Transverse colon (tissue), 4 donors: ENCODE measurements at regions not wholly inside any gene's neighbourhood (a gene's known extent, or its start where the extent isn't known, plus 50 kb on each side); places are given as distances from the start of the nearest gene placed in this dataset.

ENCODE experiments used
- EP300 ChIP-seq: sonication (generic); formaldehyde crosslinking; IDR thresholded peaks from one replicate; pipeline ENCODE4 v1.6.1; 2017; ENCODE audit warnings: antibody characterized with exemption, low read depth
- POLR2A ChIP-seq: fragments of 450-650 bp; IDR thresholded peaks from one replicate; pipeline ENCODE4 v1.6.1; 2016; ENCODE audit warnings: antibody characterized with exemption, mild to moderate bottlenecking, moderate library complexity
- POLR2AphosphoS5 ChIP-seq, 3 donors: sonication (generic); formaldehyde crosslinking; IDR thresholded peaks; one replicate each; pipeline ENCODE4 v1.6.1; 2016; ENCODE audit warnings: antibody characterized with exemption in 3 of 3
- TF ChIP-seq, protein P1 (sequence below), 5 experiments: fragments of 200-600 bp in 3 of 5; fragments of 450-650 bp in 2 of 5; sonication (generic) in 3 of 5; IDR thresholded peaks; 1 replicate in 2 of 5; 2 replicates in 3 of 5; pipeline ENCODE4 v1.5.1; 2016 to 2017; ENCODE audit warnings: antibody characterized with exemption in 5 of 5, inconsistent platforms in 3 of 5, mild to moderate bottlenecking in 2 of 5, moderate library complexity in 1 of 5

DNA sequence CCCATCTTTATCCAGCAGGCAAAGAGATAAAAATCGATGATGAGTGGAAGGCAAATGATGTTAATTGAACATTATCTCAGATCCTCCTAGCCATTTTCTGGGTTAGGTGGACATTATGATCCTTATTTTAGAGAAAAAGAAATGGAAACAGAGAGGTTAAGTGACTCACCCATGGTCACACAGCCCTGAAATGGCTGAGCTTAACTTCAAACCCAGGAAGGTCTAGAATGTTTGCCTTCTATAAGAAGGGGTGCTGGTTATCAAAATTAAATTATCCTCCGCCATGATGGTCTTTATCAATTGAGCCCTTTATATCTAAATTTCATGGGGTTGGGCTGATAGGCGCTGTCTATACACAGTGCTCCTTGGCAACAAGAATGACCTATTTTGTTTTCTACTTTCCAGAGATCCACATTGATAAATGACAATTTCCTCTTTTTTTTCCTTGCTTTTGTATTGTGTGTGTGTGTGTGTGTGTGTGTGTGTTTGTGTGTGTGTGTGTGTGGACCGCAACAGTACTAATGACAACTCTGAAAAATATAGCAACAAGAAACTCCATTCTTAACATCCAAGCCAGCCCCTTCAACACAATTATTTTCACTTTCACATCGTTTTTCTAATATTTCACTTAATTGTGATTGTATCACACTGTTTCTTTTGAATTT, 571.9 kb downstream of the VRK1 start:
- TF ChIP-seq, protein P1, sequence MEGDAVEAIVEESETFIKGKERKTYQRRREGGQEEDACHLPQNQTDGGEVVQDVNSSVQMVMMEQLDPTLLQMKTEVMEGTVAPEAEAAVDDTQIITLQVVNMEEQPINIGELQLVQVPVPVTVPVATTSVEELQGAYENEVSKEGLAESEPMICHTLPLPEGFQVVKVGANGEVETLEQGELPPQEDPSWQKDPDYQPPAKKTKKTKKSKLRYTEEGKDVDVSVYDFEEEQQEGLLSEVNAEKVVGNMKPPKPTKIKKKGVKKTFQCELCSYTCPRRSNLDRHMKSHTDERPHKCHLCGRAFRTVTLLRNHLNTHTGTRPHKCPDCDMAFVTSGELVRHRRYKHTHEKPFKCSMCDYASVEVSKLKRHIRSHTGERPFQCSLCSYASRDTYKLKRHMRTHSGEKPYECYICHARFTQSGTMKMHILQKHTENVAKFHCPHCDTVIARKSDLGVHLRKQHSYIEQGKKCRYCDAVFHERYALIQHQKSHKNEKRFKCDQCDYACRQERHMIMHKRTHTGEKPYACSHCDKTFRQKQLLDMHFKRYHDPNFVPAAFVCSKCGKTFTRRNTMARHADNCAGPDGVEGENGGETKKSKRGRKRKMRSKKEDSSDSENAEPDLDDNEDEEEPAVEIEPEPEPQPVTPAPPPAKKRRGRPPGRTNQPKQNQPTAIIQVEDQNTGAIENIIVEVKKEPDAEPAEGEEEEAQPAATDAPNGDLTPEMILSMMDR (IDR thresholded peaks at IDR 0.05), result no peak
- TF ChIP-seq POLR2A (no peak), EP300 (no peak), POLR2AphosphoS5 (IDR thresholded peaks at IDR 0.05) (no peak)
